ENCODE measurements at regions not wholly inside any gene's neighbourhood (a gene's known extent, or its start where the extent isn't known, plus 50 kb on each side); places are given as distances from the start of the nearest gene placed in this dataset.
"Not testable (repeated sequence)": the region's sequence is repeated elsewhere in the genome, so short reads cannot be mapped to it uniquely, and the experiment has no call there.

DNA sequence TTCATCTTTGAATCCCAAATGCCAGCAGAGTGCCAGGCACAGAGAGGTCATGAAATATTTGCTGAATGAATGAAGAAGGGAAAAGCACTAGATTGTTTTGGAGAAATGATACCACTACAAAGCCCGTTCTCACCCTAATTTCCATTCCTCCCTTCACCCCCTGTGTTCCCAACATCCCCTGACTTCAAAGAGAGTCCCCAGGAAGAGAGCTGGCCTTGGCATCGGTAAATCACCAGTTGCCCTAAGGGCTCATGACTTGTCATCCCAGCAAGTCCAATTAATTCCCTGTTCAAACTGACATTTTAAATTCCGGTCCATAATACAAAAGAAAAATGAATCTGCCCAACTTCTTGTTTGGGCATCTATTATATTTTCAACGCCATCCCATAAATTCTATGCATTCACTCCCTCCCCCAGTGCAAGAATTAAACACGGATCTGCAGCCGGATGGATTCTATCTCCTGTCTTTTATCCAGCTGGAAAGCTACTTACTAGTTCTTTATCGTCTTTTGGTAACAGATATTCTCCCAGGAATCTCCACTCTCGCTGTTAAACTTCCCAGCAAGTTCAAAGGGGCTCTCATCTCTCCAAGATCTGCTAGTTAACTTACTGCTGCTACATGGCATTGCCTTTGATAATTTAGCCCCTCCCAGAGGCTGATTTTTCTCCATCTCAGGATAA lies 63.9 kb upstream of the TSC22D2 start:
- Histone ChIP-seq H3K4me3 (no peak overlapping the region), H3K9me3 (no peaks in the 10 kb centered on the region), H3K36me3 (ENCODE audit: low read depth) (no peaks in the 10 kb centered on the region), H3K4me1 (ENCODE audit: low read depth) (no peaks in the 10 kb centered on the region)
- no peak for ATAC-seq
- no peak for DNase-seq
- TF ChIP-seq, protein P1, sequence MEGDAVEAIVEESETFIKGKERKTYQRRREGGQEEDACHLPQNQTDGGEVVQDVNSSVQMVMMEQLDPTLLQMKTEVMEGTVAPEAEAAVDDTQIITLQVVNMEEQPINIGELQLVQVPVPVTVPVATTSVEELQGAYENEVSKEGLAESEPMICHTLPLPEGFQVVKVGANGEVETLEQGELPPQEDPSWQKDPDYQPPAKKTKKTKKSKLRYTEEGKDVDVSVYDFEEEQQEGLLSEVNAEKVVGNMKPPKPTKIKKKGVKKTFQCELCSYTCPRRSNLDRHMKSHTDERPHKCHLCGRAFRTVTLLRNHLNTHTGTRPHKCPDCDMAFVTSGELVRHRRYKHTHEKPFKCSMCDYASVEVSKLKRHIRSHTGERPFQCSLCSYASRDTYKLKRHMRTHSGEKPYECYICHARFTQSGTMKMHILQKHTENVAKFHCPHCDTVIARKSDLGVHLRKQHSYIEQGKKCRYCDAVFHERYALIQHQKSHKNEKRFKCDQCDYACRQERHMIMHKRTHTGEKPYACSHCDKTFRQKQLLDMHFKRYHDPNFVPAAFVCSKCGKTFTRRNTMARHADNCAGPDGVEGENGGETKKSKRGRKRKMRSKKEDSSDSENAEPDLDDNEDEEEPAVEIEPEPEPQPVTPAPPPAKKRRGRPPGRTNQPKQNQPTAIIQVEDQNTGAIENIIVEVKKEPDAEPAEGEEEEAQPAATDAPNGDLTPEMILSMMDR (IDR thresholded peaks at IDR 0.05): no peak
- intact Hi-C loops (cut with DNase I, micrococcal nuclease): no loop called here

GRCh38 chr3:150342896-150343467 lies 65.1 kb upstream of the TSC22D2 start:
- ATAC-seq: no peak
- Histone ChIP-seq H3K36me3 (ENCODE audit: low read depth) (no peaks in the 10 kb centered on the region), H3K4me3 (no peak overlapping the region), H3K4me1 (ENCODE audit: low read depth) (no peaks in the 10 kb centered on the region), H3K9me3 (no peaks in the 10 kb centered on the region)
- TF ChIP-seq, protein P1 (IDR thresholded peaks at IDR 0.05): no peak
- intact Hi-C loops (cut with DNase I, micrococcal nuclease): no loop called here
- DNase-seq: no peak

DNA sequence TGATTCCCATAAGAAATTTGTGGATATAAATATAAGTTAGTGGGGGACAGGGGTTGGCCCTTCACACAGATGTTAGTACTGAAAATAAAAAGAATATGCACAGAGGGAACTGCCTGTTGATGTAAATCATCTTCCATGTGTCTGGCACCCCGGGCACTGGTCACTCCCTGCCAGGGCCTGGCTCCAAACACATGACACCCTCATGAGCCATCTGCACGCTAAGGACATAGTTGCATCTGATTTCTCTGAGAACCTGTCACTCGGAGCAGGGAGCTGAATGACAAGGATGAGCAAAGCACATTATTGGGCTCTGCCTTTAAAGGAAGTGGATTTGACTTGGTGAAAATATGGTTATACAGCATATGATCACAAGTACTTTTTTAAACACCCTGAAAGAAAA lies 66.2 kb upstream of the TSC22D2 start:
- Histone ChIP-seq H3K4me1 (ENCODE audit: low read depth) (no peaks in the 10 kb centered on the region), H3K36me3 (ENCODE audit: low read depth) (no peaks in the 10 kb centered on the region), H3K9me3 (no peaks in the 10 kb centered on the region), H3K4me3 (no peak overlapping the region)
- TF ChIP-seq, protein P1 (IDR thresholded peaks at IDR 0.05): no peak
- intact Hi-C loops (cut with DNase I, micrococcal nuclease): no loop called here
- ATAC-seq (no peak), DNase-seq (no peak)

DNA sequence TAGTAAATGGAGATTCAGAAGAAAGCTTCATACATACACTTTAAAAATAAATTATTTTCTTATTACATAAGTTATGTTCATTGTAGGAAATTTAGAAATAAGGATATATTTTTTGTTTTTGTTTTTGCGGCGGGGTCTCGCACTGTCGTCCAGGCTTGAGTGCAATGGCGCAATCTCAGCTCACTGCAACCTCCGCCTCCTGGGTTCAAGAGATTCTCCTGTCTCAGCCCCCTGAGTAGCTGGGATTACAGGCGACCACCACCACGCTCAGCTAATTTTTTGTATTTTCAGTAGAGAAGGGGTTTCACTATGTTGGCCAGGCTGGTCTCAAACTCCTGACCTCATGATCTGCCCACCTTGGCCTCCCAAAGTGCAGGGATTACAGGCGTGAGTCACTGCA lies 71.7 kb upstream of the TSC22D2 start:
- H3K9me3 ChIP-seq; ATAC-seq; H3K4me3 ChIP-seq; H3K4me1 ChIP-seq (ENCODE audit: low read depth); H3K36me3 ChIP-seq (ENCODE audit: low read depth); intact Hi-C loops (cut with DNase I, micrococcal nuclease); DNase-seq: not testable (repeated sequence)

- ATAC-seq: no peak
Measured at GRCh38 chr3:150335631-150336030, 72.5 kb upstream of the TSC22D2 start.

GRCh38 chr3:150334974-150335373 lies 73.1 kb upstream of the TSC22D2 start:
- ATAC-seq (no peak), DNase-seq (no peak)
- no peaks in the 10 kb centered on the region for H3K36me3 ChIP-seq (ENCODE audit: low read depth)
- H3K4me1 ChIP-seq (ENCODE audit: low read depth): no peaks in the 10 kb centered on the region
- intact Hi-C loops (cut with DNase I, micrococcal nuclease): no loop called here
- no peak overlapping the region for H3K4me3 ChIP-seq
- H3K9me3 ChIP-seq: no peaks in the 10 kb centered on the region
- TF ChIP-seq, protein P1 (IDR thresholded peaks at IDR 0.05): no peak

More at GRCh38 chr3:150335631-150336030, 72.5 kb upstream of the TSC22D2 start:
- Histone ChIP-seq H3K36me3 (ENCODE audit: low read depth) (no peaks in the 10 kb centered on the region), H3K4me1 (ENCODE audit: low read depth) (no peaks in the 10 kb centered on the region), H3K4me3 (no peak overlapping the region), H3K9me3 (no peaks in the 10 kb centered on the region)
- DNase-seq: no peak
- intact Hi-C loops (cut with DNase I, micrococcal nuclease): no loop called here
- TF ChIP-seq, protein P1 (IDR thresholded peaks at IDR 0.05): no peak
